AG04450 (cell line): ENCODE measurements at regions not wholly inside any gene's neighbourhood (a gene's known extent, or its start where the extent isn't known, plus 50 kb on each side); places are given as distances from the start of the nearest gene placed in this dataset.
"Not testable (repeated sequence)": the region's sequence is repeated elsewhere in the genome, so short reads cannot be mapped to it uniquely, and the experiment has no call there.

Experiments
- CTCF ChIA-PET: fragments of 300-600, 350-600 bp; formaldehyde crosslinking; extraction: SDS; loops from one replicate; lab custom pipeline; 2022; ENCODE audit warnings: antibody characterized with exemption, inconsistent platforms; lab: Charles Lee
- POLR2A ChIA-PET: fragments of 350-600 bp; formaldehyde crosslinking; extraction: SDS; loops from one replicate; lab custom pipeline; 2021; ENCODE audit warnings: antibody characterized with exemption, inconsistent platforms; lab: Yijun Ruan, JAX
- DNase-seq: peaks from one replicate; pipeline ENCODE4 v3.0.0-alpha.2; 2011; ENCODE audit warnings: low read depth, low spot score
- H3K27ac ChIP-seq: one replicate; pipeline ENCODE4 v1.5.1; 2012; ENCODE audit warnings: low read depth, low read length, control low read depth
- H3K27me3 ChIP-seq: one replicate; pipeline ENCODE4 v1.6.0; 2012; ENCODE audit warnings: low read length; ENCODE audit not compliant: control insufficient read depth, insufficient read depth
- H3K4me3 ChIP-seq: 2 replicates; pipeline ENCODE4 v1.5.1; 2011; ENCODE audit warnings: mild to moderate bottlenecking, low read depth, low read length, control low read depth
- H3K9me3 ChIP-seq: 2 replicates; pipeline ENCODE4 v1.5.1; 2012; ENCODE audit warnings: low read length; ENCODE audit not compliant: control insufficient read depth, insufficient read depth
- CTCF ChIP-seq: IDR thresholded peaks from 2 replicates; pipeline ENCODE4 v1.5.1; 2011; ENCODE audit warnings: low read depth, low read length, control low read depth, inconsistent platforms

GRCh38 chr1:37354876-37355650, 119.3 kb upstream of the ZC3H12A start:
- no peak for TF ChIP-seq CTCF
- POLR2A ChIA-PET = no interaction called here
- Histone ChIP-seq H3K9me3 (no peaks in the 10 kb centered on the region), H3K27me3 (no peaks in the 10 kb centered on the region), H3K27ac (no peak overlapping the region), H3K4me3 (no peak overlapping the region)
- no peak for DNase-seq
- CTCF ChIA-PET = interaction anchor here (0.6 kb wide), 1 partner anchor 904 kb away, joined by 4 read pairs; no protein-coding TSS in a partner anchor

GRCh38 chr1:37358992-37359391, 115.4 kb upstream of the ZC3H12A start:
- CTCF ChIA-PET = no interaction called here
- Histone ChIP-seq H3K27me3 (no peaks in the 10 kb centered on the region), H3K27ac (no peak overlapping the region), H3K9me3 (no peaks in the 10 kb centered on the region), H3K4me3 (no peak overlapping the region)
- TF ChIP-seq CTCF = no peak
- no peak for DNase-seq
- POLR2A ChIA-PET = no interaction called here

- H3K27me3 ChIP-seq = no peaks in the 10 kb centered on the region
- no peak for TF ChIP-seq CTCF
- ChIA-PET POLR2A (no interaction called here), CTCF (interaction anchor here (0.6 kb wide), 1 partner anchor 75 kb away, joined by 3 read pairs; no protein-coding TSS in a partner anchor)
- no peak for DNase-seq
- no peak overlapping the region for H3K27ac ChIP-seq
- no peak overlapping the region for H3K4me3 ChIP-seq
- no peaks in the 10 kb centered on the region for H3K9me3 ChIP-seq
These were observed 114.4 kb upstream of the ZC3H12A start for GRCh38 chr1:37360011-37360410.

GRCh38 chr1:37362594-37363385, 111.6 kb upstream of the ZC3H12A start:
- Histone ChIP-seq H3K4me3 (no peak overlapping the region), H3K27me3 (no peaks in the 10 kb centered on the region), H3K9me3 (no peaks in the 10 kb centered on the region), H3K27ac (no peak overlapping the region)
- no peak for TF ChIP-seq CTCF
- no peak for DNase-seq
- ChIA-PET CTCF (interaction anchor here (0.6 kb wide), 1 partner anchor 14 kb away, joined by 3 read pairs; no protein-coding TSS in a partner anchor), POLR2A (no interaction called here)

GRCh38 chr1:37363535-37363934, 110.8 kb upstream of the ZC3H12A start:
- H3K27me3 ChIP-seq = no peaks in the 10 kb centered on the region
- CTCF ChIA-PET = interaction anchor here (0.6 kb wide), 1 partner anchor 15 kb away, joined by 3 read pairs; no protein-coding TSS in a partner anchor

GRCh38 chr1:37368665-37369315, 105.6 kb upstream of the ZC3H12A start:
- CTCF ChIA-PET, H3K4me3 ChIP-seq, DNase-seq, POLR2A ChIA-PET, H3K9me3 ChIP-seq, H3K27ac ChIP-seq, H3K27me3 ChIP-seq: not testable (repeated sequence)

More at GRCh38 chr1:37363535-37363934, 110.8 kb upstream of the ZC3H12A start:
- Histone ChIP-seq H3K27ac (no peak overlapping the region), H3K4me3 (no peak overlapping the region), H3K9me3 (no peaks in the 10 kb centered on the region)
- POLR2A ChIA-PET = no interaction called here
- TF ChIP-seq CTCF = no peak
- DNase-seq = no peak
